CD4-positive, alpha-beta T cell treated with Interleukin-12 subunit alpha and Interleukin-12 subunit beta, for 1 hour (primary cell): ENCODE measurements at regions not wholly inside any gene's neighbourhood (a gene's known extent, or its start where the extent isn't known, plus 50 kb on each side); places are given as distances from the start of the nearest gene placed in this dataset.
"Not testable (repeated sequence)": the region's sequence is repeated elsewhere in the genome, so short reads cannot be mapped to it uniquely, and the experiment has no call there.

ENCODE experiments used
- DNase-seq: peaks from one replicate; pipeline ENCODE4 v3.0.0-alpha.2; 2020

DNA sequence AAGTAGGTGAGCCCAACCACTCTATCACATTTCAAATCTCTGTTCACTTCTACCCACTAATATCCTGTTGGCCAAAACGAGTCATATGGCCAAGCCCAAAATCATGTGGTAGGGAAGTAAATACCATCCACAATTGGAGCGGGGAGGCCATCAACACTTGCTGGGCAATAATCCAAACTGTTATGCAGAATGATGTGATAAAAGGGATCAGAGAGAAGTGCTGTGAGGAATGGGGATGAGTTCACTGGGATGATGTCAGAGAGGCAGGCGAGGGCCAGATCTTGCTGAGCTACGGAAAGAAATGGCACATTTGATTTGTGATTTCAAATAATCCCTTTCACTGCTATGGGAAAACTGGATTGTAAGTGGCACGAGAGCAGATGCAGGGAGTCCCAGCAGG, 188.4 kb downstream of the NPIPA8 start:
- DNase-seq, result not testable (repeated sequence)

DNA sequence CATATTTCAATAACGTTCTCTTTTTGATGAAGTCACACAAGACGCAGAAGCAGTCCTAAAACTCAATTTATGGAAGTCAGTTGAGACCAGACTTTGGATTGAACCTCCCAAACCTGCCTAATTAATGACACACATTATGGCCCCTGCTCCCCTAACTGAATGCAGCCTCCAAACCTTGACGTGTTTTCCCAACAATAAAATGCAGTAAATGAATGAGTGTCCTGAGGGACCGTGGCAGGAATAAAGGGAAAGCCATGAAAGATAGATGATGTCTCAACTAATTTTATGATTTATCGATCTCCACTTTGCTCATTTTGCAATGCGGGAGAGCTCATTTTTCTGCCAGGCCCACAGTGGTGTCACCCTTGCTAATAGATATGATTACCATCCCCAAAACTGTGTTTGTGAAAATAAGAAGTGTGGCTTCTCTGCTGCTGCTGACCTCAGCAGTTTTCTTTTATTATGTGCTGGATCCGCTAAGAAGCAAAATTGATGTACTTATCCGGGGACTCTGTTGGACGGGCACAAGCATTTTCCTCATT, 189.9 kb downstream of the NPIPA8 start:
- not testable (repeated sequence) for DNase-seq

- not testable (repeated sequence) for DNase-seq
Observed at GRCh38 chr16:18142066-18142465, 194.5 kb downstream of the NPIPA8 start.

DNA sequence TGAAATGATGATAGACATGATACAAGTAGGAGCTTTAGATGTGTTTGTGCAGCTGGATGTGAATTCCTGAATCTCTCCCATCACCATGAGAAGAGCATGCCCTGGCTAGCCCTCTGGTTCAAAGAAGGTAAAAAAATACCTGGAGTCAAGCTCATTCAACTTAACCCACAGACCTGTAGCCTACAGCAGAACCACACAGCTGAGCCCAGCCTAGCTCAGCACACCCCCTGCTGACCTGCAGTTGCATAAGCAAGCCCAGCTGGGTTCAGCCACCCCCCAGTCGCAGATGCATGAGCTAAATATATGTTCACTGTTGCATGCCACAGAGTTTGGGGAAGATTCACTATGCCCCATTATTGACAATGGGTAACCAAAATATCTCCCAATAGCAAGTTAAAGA, 200.2 kb downstream of the NPIPA8 start:
- not testable (repeated sequence) for DNase-seq

- DNase-seq, result not testable (repeated sequence)
Observed at GRCh38 chr16:18135024-18135423, 201.5 kb downstream of the NPIPA8 start.

DNA sequence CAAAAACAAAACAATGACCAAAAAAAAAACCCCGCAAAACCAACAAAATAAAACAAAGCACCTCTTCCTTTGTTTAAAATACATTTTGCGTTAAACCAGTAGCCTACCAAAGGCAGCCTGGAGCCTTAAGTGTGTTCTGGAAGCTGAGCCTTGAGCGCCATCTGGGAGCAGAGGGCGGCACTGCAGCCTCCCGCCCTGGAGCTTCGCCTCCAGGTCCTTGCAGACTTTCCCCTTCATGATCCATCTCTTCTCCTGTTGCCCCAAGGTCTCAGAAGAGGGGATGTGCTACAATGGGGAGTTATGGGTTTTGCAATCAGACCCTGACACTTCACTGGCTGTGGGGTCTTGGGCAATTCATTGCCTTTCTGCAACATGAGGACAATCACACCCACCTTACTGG, 204.9 kb downstream of the NPIPA8 start:
- DNase-seq, result not testable (repeated sequence)

DNA sequence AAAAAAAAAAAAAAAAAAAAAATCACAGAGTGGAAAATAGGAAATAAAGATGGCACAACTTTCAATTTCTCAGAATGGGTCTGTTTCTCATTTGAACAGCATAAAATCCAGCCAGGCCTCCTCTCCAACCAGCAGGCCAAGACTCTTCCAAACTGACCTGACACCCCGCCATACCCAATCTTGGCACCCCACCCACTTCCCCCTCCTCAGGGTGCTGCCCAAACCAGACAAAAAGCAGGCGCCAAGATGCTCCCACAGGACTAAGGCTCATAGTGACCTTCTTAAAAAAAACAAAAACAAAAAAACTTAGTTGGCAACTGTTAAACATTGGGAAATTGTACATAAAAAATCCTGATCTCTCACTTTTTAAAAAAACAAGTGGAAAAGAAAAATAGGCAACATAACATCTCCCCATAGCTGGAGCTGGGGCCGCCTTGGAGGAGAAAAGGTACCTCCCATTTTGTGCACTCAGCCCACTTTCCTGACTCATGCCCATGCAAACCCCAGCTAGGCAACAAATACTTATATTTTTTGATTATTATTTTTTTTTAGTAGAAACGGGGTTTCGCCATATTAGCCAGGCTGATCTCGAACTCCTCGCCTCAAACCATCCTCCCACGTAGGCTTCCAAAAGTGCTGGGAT, 205.9 kb downstream of the NPIPA8 start:
- DNase-seq, result not testable (repeated sequence)

DNA sequence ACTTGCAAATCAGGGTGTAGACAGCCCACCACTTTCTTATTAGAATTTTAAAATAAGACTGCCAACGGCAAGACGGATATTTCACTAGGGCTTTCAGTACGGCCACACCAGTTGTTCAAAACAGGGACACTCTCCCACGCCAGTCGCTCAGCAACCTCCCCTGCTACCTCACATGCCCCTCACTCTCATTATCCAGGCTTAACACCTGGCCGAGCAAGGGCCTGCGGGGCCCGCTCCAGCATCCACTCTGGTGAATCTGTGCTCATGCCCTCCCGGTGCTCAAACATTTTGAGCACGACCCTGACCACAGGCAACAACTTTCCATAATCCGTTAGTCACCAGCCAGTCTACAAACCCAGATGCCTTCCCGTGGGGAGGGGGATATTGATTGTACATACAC, 209.5 kb downstream of the NPIPA8 start:
- not testable (repeated sequence) for DNase-seq

DNA sequence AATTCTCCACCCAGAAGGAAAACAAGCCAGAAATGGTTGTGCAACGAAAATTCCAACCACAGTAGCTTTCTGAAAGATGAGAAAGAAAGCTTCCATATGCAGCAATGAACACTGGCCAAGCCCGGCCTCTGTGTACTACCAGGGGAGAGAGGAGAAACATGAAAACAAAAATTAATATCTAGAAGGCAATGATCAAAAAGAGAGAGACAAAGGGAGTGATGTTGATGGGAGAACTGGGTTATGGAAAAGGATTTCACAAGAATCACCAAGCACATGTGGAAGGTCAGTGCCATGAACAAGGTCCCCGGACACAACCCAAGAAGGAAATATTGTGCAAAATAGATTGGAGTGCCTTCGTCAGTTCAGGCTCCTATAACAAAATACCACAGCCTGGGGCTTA, 217.4 kb downstream of the NPIPA8 start:
- DNase-seq, result not testable (repeated sequence)

- not testable (repeated sequence) for DNase-seq
Observed at GRCh38 chr16:18118684-18119083, 217.9 kb downstream of the NPIPA8 start.

- not testable (repeated sequence) for DNase-seq
Observed at GRCh38 chr16:18118071-18118470, 218.5 kb downstream of the NPIPA8 start.

GRCh38 chr16:18104412-18104811, 232.1 kb downstream of the NPIPA8 start:
- not testable (repeated sequence) for DNase-seq

GRCh38 chr16:18101077-18101476, 235.5 kb downstream of the NPIPA8 start:
- DNase-seq, result not testable (repeated sequence)

DNA sequence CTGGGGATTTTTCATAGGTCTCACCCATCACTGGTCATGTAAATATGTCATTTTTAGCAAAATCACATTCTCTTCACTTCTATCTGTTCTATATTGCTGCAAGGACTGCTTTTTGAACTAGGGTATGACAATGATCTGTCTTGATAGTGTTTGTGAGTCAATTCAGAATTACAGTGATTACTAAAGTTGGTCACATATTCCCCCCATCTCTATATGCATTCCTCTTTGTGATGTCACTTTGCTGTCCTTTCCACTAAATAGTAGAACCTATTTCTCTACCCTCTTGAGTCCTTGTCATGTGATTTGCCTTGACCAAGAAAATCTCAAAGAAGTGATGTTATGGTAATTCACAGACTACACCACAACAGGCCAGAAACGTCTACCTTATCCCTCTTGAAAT, 243.9 kb downstream of the NPIPA8 start:
- not testable (repeated sequence) for DNase-seq

DNA sequence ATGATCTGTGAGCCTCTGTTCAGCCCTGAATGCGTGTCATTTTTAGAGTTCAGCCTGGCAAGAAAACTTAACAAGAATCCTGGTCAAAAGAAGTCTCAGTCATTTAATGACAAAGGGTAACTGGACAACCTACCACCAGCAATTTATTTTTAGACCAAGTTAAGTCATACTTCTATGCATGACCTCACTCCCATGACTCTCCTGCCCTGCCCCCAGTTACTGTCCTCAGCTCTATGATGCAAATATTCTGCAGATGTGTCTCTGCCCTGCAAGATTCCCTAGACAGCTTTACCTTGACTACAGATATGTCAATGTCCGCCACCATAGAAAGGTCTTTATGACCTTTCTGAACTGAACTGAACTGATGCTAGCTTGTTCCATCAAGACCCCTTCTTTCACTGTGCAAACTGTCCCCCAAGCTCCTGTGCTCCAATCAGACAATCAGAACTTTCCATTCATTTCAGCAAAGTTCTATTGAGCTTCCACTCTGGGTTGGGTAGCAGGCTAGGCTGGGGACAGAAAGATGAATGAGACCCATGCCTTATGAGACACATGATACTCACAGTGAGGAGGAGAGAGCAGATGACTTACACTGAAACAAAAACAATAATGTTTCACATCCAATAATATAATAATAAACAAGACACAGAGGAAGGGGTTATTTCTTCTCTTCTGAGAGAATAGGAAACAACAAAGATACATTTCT, 255.7 kb downstream of the NPIPA8 start:
- DNase-seq, result not testable (repeated sequence)

- not testable (repeated sequence) for DNase-seq
Observed at GRCh38 chr16:18077910-18078309, 258.6 kb downstream of the NPIPA8 start.

GRCh38 chr16:18072161-18072560, 264.4 kb downstream of the NPIPA8 start:
- DNase-seq, result no peak

- DNase-seq, result no peak
Observed at GRCh38 chr16:18069683-18070082, 266.9 kb downstream of the NPIPA8 start.

GRCh38 chr16:18068477-18068876, 268.1 kb downstream of the NPIPA8 start:
- no peak for DNase-seq

DNA sequence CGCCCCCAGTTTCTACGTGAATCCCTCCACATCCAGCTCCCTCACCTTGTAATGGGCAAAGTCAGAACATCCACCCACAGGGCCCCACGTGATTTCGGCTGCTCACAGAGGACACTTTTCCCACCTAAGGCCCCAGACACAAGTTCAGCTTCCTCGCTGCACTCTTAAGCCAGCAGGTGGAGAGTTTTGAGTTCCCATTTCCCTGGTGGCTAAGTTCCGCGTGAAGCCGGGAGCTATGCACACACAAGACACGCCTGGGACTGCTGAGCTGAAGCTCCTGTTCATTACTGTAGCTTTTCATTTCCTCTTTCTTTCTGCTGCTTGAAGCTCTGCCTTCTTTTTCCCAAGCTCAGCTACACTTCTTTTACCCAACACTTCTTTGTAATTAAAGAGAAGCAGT, 273.8 kb downstream of the NPIPA8 start:
- no peak for DNase-seq

DNA sequence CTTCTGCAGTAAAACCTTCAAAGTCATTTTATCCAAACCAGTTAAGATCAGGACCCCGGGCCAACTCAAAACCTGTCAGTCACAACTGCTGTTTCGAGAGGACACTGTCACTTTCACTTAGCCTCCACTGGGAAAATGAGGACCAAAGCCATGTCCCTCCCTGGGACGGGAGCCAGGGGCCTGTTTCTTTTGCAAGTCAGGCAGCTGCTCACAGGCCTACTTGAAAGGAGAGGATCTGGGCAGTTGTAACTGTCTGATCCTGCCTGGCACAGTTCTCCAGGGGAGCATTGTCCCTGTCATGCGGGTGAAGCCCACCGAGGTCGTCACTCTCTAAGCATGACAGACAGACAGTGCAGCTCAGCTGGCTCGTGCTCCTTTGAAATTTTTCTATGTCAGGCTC, 276.2 kb downstream of the NPIPA8 start:
- DNase-seq, result no peak

GRCh38 chr16:18059577-18059976, 277.0 kb downstream of the NPIPA8 start:
- no peak for DNase-seq

- DNase-seq, result no peak
Observed at GRCh38 chr16:18059089-18059488, 277.4 kb downstream of the NPIPA8 start.

GRCh38 chr16:18055411-18055916, 281.1 kb downstream of the NPIPA8 start:
- DNase-seq, result no peak
